Liver (tissue), 7 donors: ENCODE measurements at regions not wholly inside any gene's neighbourhood (a gene's known extent, or its start where the extent isn't known, plus 50 kb on each side); places are given as distances from the start of the nearest gene placed in this dataset.

Source experiments
- DNase-seq: peaks from one replicate; pipeline ENCODE4 v3.0.0-alpha.2; 2017; ENCODE audit warnings: low spot score
- H3K27ac ChIP-seq, 2 donors: one replicate each; pipeline ENCODE4 v1.7.0; 2013; ENCODE audit warnings: inconsistent platforms in 2 of 2, low read length in 2 of 2, control low read depth in 1 of 2, low read depth in 1 of 2, mild to moderate bottlenecking in 1 of 2
- H3K27me3 ChIP-seq, 4 donors: one replicate each; pipeline versions ENCODE4 v1.6.1 to v1.7.0; 2013; ENCODE audit warnings: low read length in 3 of 4, inconsistent platforms in 1 of 4, mild to moderate bottlenecking in 1 of 4, moderate library complexity in 1 of 4; ENCODE audit not compliant: control insufficient read depth in 4 of 4, insufficient read depth in 4 of 4
- H3K36me3 ChIP-seq, 4 donors: one replicate each; pipeline versions ENCODE4 v1.6.1 to v1.7.0; 2013; ENCODE audit warnings: low read length in 3 of 4, mild to moderate bottlenecking in 3 of 4, low read depth in 1 of 4, moderate library complexity in 1 of 4; ENCODE audit not compliant: control insufficient read depth in 4 of 4, insufficient read depth in 3 of 4
- H3K4me1 ChIP-seq, 4 donors: one replicate each; pipeline versions ENCODE4 v1.6.1 to v1.7.0; 2013; ENCODE audit warnings: low read length in 3 of 4, mild to moderate bottlenecking in 3 of 4, moderate library complexity in 1 of 4; ENCODE audit not compliant: control insufficient read depth in 4 of 4, insufficient read depth in 4 of 4
- H3K4me3 ChIP-seq, 3 donors: one replicate each; pipeline versions ENCODE4 v1.6.1 to v1.7.0; 2013; ENCODE audit warnings: low read length in 3 of 3, control low read depth in 1 of 3, low read depth in 1 of 3, mild to moderate bottlenecking in 1 of 3
- H3K9ac ChIP-seq, 2 donors: one replicate each; pipeline ENCODE4 v1.7.0; 2013; ENCODE audit warnings: low read length in 2 of 2, mild to moderate bottlenecking in 2 of 2, moderate library complexity in 2 of 2, control low read depth in 1 of 2, low read depth in 1 of 2
- H3K9me3 ChIP-seq, 4 donors: one replicate each; pipeline versions ENCODE4 v1.6.1 to v1.7.0; 2013; ENCODE audit warnings: low read length in 3 of 4; ENCODE audit not compliant: control insufficient read depth in 4 of 4
- ATF3 ChIP-seq: IDR thresholded peaks from 2 replicates; pipeline ENCODE4 v1.6.1; 2016; ENCODE audit warnings: antibody characterized with exemption
- EGR1 ChIP-seq, 2 donors: IDR thresholded peaks; 2 replicates each; pipeline ENCODE4 v1.6.1; 2016 to 2018; ENCODE audit warnings: antibody characterized with exemption in 2 of 2, low read depth in 2 of 2
- FOXA1 ChIP-seq: IDR thresholded peaks from 2 replicates; pipeline ENCODE4 v1.6.1; 2016; ENCODE audit warnings: antibody characterized with exemption
- HNF4A ChIP-seq, 2 donors: conservative IDR thresholded peaks; 2 replicates each; pipeline ENCODE4 v1.6.1; 2016; ENCODE audit warnings: antibody characterized with exemption in 2 of 2, mild to moderate bottlenecking in 2 of 2
- HNF4G ChIP-seq: IDR thresholded peaks from 2 replicates; pipeline ENCODE4 v1.6.1; 2016; ENCODE audit warnings: antibody characterized with exemption
- NR2F2 ChIP-seq: IDR thresholded peaks from 2 replicates; pipeline ENCODE4 v1.6.1; 2016; ENCODE audit warnings: antibody characterized with exemption
- REST ChIP-seq: IDR thresholded peaks from 2 replicates; pipeline ENCODE4 v1.6.1; 2016; ENCODE audit warnings: antibody characterized with exemption, mild to moderate bottlenecking
- RXRA ChIP-seq, 2 donors: IDR thresholded peaks; 2 replicates each; pipeline ENCODE4 v1.6.1; 2017 to 2018; ENCODE audit warnings: antibody characterized with exemption in 2 of 2, mild to moderate bottlenecking in 1 of 2
- YY1 ChIP-seq: IDR thresholded peaks from 2 replicates; pipeline ENCODE4 v1.6.1; 2016; ENCODE audit warnings: antibody characterized with exemption, mild to moderate bottlenecking
- ZBTB33 ChIP-seq: IDR thresholded peaks from 2 replicates; pipeline ENCODE4 v1.6.1; 2016; ENCODE audit warnings: antibody characterized with exemption
- WGBS: extraction: QIAGEN DNeasy Blood & Tissue Kit; methylation state at CpG from one replicate; pipeline ENCODE4 v1.1.7; 2013; 5-methylcytosine and 5-hydroxymethylcytosine counted together
- donor health status: healthy.
- donor health status: healthy.
- donor health status: healthy.
- donor health status: healthy.

- TF ChIP-seq NR2F2 (no peak), FOXA1 (no peak), HNF4A (conservative IDR thresholded peaks at IDR 0.05) (no peak)
These were observed 86.9 kb downstream of the TRIB2 start (continued) for GRCh38 chr2:12803607-12804006.

GRCh38 chr2:12804091-12804856 is 87.5 kb downstream of the TRIB2 start:
- WGBS = 29% methylated on average over 2 of the region's 2 CpGs

GRCh38 chr2:12805033-12805432 is 88.3 kb downstream of the TRIB2 start:
- Histone ChIP-seq H3K4me1 (no peaks in the 10 kb centered on the region), H3K27ac (no peak overlapping the region), H3K9ac (no peak overlapping the region), H3K4me3 (no peak overlapping the region), H3K9me3 (no peaks in the 10 kb centered on the region), H3K27me3 (peaks cover 0 to 7% (median 0%) of the 10 kb centered on the region in 4 donors), H3K36me3 (no peaks in the 10 kb centered on the region)
- DNase-seq = no peak
- TF ChIP-seq ZBTB33 (no peak), NR2F2 (no peak), FOXA1 (no peak), RXRA (IDR thresholded peaks at IDR 0.05) (no peak), HNF4A (conservative IDR thresholded peaks at IDR 0.05) (no peak), ATF3 (no peak), HNF4G (no peak)

More at GRCh38 chr2:12804091-12804856, 87.5 kb downstream of the TRIB2 start:
- H3K36me3 ChIP-seq = no peaks in the 10 kb centered on the region
- H3K9ac ChIP-seq = no peak overlapping the region
- no peaks in the 10 kb centered on the region for H3K9me3 ChIP-seq
- H3K27ac ChIP-seq = no peak overlapping the region
- H3K4me3 ChIP-seq = no peak overlapping the region
- peaks cover 0 to 3% (median 0%) of the 10 kb centered on the region in 4 donors for H3K27me3 ChIP-seq
- TF ChIP-seq YY1 = no peak
- TF ChIP-seq EGR1 (IDR thresholded peaks at IDR 0.05; ENCODE audit: low read depth in 2 of 2) = no peak
- no peak for TF ChIP-seq REST
- no peak for DNase-seq
- no peaks in the 10 kb centered on the region for H3K4me1 ChIP-seq
